Kidney epithelial cell (primary cell): ENCODE measurements at regions not wholly inside any gene's neighbourhood (a gene's known extent, or its start where the extent isn't known, plus 50 kb on each side); places are given as distances from the start of the nearest gene placed in this dataset.

Experiments used
- DNase-seq: peaks from one replicate; pipeline ENCODE4 v3.0.0-alpha.2; 2010; ENCODE audit warnings: low read depth
- H3K27me3 ChIP-seq: 2 replicates; pipeline ENCODE4 v1.6.0; 2011; ENCODE audit warnings: low read length; ENCODE audit not compliant: control insufficient read depth, insufficient read depth
- H3K36me3 ChIP-seq: 2 replicates; pipeline ENCODE4 v1.5.1; 2011; ENCODE audit warnings: low read length; ENCODE audit not compliant: control insufficient read depth, insufficient read depth
- H3K4me3 ChIP-seq: 2 replicates; pipeline ENCODE4 v1.5.1; 2011; ENCODE audit warnings: low read depth, mild to moderate bottlenecking, control low read depth, low read length
- CTCF ChIP-seq: IDR thresholded peaks from 2 replicates; pipeline ENCODE4 v1.5.1; 2011; ENCODE audit warnings: mild to moderate bottlenecking, moderate library complexity, low read length, control low read depth, inconsistent platforms; ENCODE audit not compliant: insufficient read depth, poor library complexity, severe bottlenecking

- Histone ChIP-seq H3K36me3 (no peaks in the 10 kb centered on the region), H3K27me3 (no peaks in the 10 kb centered on the region), H3K4me3 (no peak overlapping the region)
- no peak for TF ChIP-seq CTCF
- DNase-seq = no peak
Measured at GRCh38 chrX:10021461-10022272, 54.5 kb downstream of the CLDN34 start.

- no peak for TF ChIP-seq CTCF
- Histone ChIP-seq H3K36me3 (no peaks in the 10 kb centered on the region), H3K27me3 (no peaks in the 10 kb centered on the region), H3K4me3 (no peak overlapping the region)
- no peak for DNase-seq
Measured at GRCh38 chrX:10022273-10022541, 55.0 kb downstream of the CLDN34 start.

GRCh38 chrX:10022580-10023245 is 55.6 kb downstream of the CLDN34 start:
- Histone ChIP-seq H3K36me3 (no peaks in the 10 kb centered on the region), H3K27me3 (no peaks in the 10 kb centered on the region), H3K4me3 (no peak overlapping the region)
- TF ChIP-seq CTCF = no peak
- DNase-seq = no peak

GRCh38 chrX:10023821-10024220 is 56.7 kb downstream of the CLDN34 start:
- Histone ChIP-seq H3K36me3 (no peaks in the 10 kb centered on the region), H3K27me3 (no peaks in the 10 kb centered on the region), H3K4me3 (no peak overlapping the region)
- DNase-seq = no peak
- no peak for TF ChIP-seq CTCF

GRCh38 chrX:10025742-10026493 is 58.8 kb downstream of the CLDN34 start:
- H3K27me3 ChIP-seq = no peaks in the 10 kb centered on the region
- no peak for DNase-seq
- TF ChIP-seq CTCF = no peak
- H3K4me3 ChIP-seq = no peak overlapping the region
- H3K36me3 ChIP-seq = no peaks in the 10 kb centered on the region
